ENCODE measurements at regions not wholly inside any gene's neighbourhood (a gene's known extent, or its start where the extent isn't known, plus 50 kb on each side); places are given as distances from the start of the nearest gene placed in this dataset.

- H3K9ac ChIP-seq (ENCODE audit: insufficient read depth in 1 of 2, low read length in 2 of 2), result no peak overlapping the region
- H3K4me1 ChIP-seq (ENCODE audit: control insufficient read depth in 5 of 5, insufficient read depth in 5 of 5, low read length in 5 of 5), result no peaks in the 10 kb centered on the region
- H3K27me3 ChIP-seq (ENCODE audit: control insufficient read depth in 3 of 3, insufficient read depth in 3 of 3, low read length in 2 of 3), result peaks cover 3 to 6% (median 6%) of the 10 kb centered on the region in 3 donors
- no peak overlapping the region for H3K4me3 ChIP-seq
- no peak for TF ChIP-seq CTCF (IDR thresholded peaks at IDR 0.05; ENCODE audit: control extremely low read depth, extremely low read depth)
- H3K9me3 ChIP-seq (ENCODE audit: control insufficient read depth in 4 of 4, insufficient read depth in 3 of 4, low read length in 3 of 4), result peaks cover 0 to 5% (median 0%) of the 10 kb centered on the region in 4 donors
- no peak for ATAC-seq (ENCODE audit: insufficient read depth, low FRiP score)
- H3K27ac ChIP-seq (ENCODE audit: low read depth in 1 of 2, low read length in 1 of 2), result no peak overlapping the region
- H3K36me3 ChIP-seq (ENCODE audit: control insufficient read depth in 4 of 4, insufficient read depth in 4 of 4, low read length in 4 of 4), result no peaks in the 10 kb centered on the region
- DNase-seq, result no peak
- 66 to 69% methylated on average over 26 of the region's 26 CpGs for WGBS, 2 donors
These were observed 1108.9 kb downstream of the BCL11B start for GRCh38 chr14:98162856-98163805.

- no peak overlapping the region for H3K4me3 ChIP-seq
- H3K9me3 ChIP-seq (ENCODE audit: control insufficient read depth in 4 of 4, insufficient read depth in 3 of 4, low read length in 3 of 4), result peaks cover 0 to 8% (median 0%) of the 10 kb centered on the region in 4 donors
- no peak for TF ChIP-seq CTCF (IDR thresholded peaks at IDR 0.05; ENCODE audit: control extremely low read depth, extremely low read depth)
- ATAC-seq (ENCODE audit: insufficient read depth, low FRiP score) (no peak), DNase-seq (no peak)
- WGBS, 2 donors, result 55 to 79% methylated on average over 3 of the region's 3 CpGs
- no peak overlapping the region for H3K9ac ChIP-seq (ENCODE audit: insufficient read depth in 1 of 2, low read length in 2 of 2)
- no peak overlapping the region for H3K27ac ChIP-seq (ENCODE audit: low read depth in 1 of 2, low read length in 1 of 2)
- peaks cover 3 to 6% (median 3%) of the 10 kb centered on the region in 3 donors for H3K27me3 ChIP-seq (ENCODE audit: control insufficient read depth in 3 of 3, insufficient read depth in 3 of 3, low read length in 2 of 3)
- no peaks in the 10 kb centered on the region for H3K36me3 ChIP-seq (ENCODE audit: control insufficient read depth in 4 of 4, insufficient read depth in 4 of 4, low read length in 4 of 4)
- no peaks in the 10 kb centered on the region for H3K4me1 ChIP-seq (ENCODE audit: control insufficient read depth in 5 of 5, insufficient read depth in 5 of 5, low read length in 5 of 5)
These were observed 1108.1 kb downstream of the BCL11B start for GRCh38 chr14:98163873-98164272.

GRCh38 chr14:98165976-98166375 lies 1106.0 kb downstream of the BCL11B start:
- peaks cover 3 to 6% (median 3%) of the 10 kb centered on the region in 3 donors for H3K27me3 ChIP-seq (ENCODE audit: control insufficient read depth in 3 of 3, insufficient read depth in 3 of 3, low read length in 2 of 3)
- 95 to 96% methylated on average over 9 of the region's 9 CpGs for WGBS, 2 donors
- H3K4me1 ChIP-seq (ENCODE audit: control insufficient read depth in 5 of 5, insufficient read depth in 5 of 5, low read length in 5 of 5), result no peaks in the 10 kb centered on the region
- ATAC-seq (ENCODE audit: insufficient read depth, low FRiP score) (no peak), DNase-seq (no peak)
- TF ChIP-seq CTCF (IDR thresholded peaks at IDR 0.05; ENCODE audit: control extremely low read depth, extremely low read depth), result no peak
- no peak overlapping the region for H3K4me3 ChIP-seq
- H3K36me3 ChIP-seq (ENCODE audit: control insufficient read depth in 4 of 4, insufficient read depth in 4 of 4, low read length in 4 of 4), result no peaks in the 10 kb centered on the region
- H3K9me3 ChIP-seq (ENCODE audit: control insufficient read depth in 4 of 4, insufficient read depth in 3 of 4, low read length in 3 of 4), result peaks cover 0 to 8% (median 0%) of the 10 kb centered on the region in 4 donors
- no peak overlapping the region for H3K27ac ChIP-seq (ENCODE audit: low read depth in 1 of 2, low read length in 1 of 2)
- H3K9ac ChIP-seq (ENCODE audit: insufficient read depth in 1 of 2, low read length in 2 of 2), result no peak overlapping the region

Measured in lung (tissue), 11 donors.